NCI-H748 (cell line): ENCODE measurements at regions not wholly inside any gene's neighbourhood (a gene's known extent, or its start where the extent isn't known, plus 50 kb on each side); places are given as distances from the start of the nearest gene placed in this dataset.
A peak's percentile ranks its signal among the peaks of the same experiment; 100 is the strongest.

Experiments
- DNase-seq: peaks from one replicate; lab custom pipeline; 2025; ENCODE audit not compliant: unreplicated experiment; lab: John Stamatoyannopoulos, UW

DNA sequence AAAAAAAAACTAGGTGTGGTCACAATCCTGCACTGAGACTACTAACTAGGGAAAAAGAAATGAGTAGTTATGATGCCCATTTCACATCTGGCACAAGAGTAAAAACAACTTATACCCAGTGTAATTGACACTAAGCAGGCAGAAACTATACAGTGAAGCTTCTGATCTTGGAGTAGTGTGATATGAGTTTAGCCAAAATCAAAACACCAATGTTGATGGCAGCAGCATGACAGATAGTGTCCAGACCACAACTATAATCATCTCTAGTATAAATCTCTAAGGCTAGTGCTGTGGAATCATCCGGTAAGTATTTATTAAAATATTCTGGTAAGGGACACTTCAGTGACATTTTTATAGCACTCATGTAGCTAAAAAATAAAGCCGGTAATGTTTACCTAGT lies 108.5 kb upstream of the EPHA6 start:
- DNase-seq, result no peak

DNA sequence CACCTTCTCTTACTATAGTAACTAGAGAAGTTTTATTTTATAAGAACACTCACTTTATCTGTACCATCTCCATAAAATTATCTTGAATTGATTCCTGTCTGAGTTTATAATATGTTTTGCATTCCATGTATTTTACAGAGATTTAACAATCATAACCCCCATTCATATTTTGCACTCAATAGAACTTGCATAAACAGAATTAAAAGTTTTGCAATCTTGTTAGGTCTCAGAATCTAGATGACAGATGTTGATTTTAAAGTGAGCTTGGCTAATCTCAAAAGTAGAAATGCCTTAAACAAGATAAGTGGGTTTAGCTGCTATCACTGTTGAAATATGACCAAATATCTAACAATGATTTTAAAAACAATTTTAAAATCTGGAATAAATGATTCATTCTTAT lies 107.9 kb upstream of the EPHA6 start:
- no peak for DNase-seq

GRCh38 chr3:96711816-96712215 lies 102.6 kb upstream of the EPHA6 start:
- no peak for DNase-seq

DNA sequence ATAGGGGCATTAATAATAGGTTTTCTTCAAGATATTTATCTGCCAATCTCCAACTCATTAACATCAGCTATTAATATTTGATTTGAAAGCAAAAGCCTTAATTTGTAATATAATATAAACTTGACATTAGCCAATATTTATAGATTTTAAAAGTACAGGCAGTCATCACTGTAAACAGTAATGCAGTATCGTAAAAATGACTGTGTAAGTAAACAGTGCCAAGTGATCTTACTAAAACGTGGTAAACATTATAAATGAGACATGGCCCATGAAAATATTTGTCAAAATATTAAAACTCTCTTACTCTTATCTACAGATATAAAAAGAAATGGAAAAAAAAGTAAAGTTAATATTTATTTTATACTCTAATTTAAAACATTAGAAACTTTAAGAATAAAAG lies 101.6 kb upstream of the EPHA6 start:
- DNase-seq, result no peak

GRCh38 chr3:96719921-96720320 lies 94.5 kb upstream of the EPHA6 start:
- no peak for DNase-seq

GRCh38 chr3:96731031-96731430 lies 83.4 kb upstream of the EPHA6 start:
- DNase-seq, result no peak

DNA sequence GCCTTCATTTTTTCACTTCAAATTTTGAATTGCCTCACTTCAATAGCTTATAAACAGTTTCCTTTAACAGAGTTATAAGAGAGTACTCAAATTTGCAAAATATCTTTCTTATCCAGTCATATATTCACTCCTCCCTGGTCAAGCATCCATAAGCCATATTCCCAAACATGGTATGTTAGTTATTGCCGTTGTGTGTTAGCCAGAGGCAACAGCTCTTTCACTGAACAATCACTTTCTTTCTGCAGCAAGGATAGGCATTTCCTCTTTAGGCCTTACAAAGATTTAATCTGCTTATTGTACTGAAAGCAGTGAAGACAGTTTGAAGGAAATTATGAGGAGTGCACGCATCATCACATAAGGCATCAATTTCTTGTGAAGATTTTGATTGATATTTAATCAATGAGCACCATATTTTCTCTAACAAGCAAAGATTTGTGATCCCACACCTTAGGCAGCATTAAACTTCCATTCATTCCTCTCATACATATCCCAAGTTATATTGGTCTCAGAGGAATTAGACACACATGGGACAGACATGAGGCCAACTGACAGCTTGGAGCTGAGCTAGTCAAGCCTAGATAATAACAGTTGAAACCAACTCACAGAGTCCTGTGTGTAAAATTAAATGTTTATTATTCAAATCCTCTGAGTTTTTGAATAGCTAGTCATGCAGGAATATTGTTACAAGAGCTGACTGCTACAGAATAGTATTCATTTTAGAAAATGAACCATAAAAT lies 80.0 kb upstream of the EPHA6 start:
- no peak for DNase-seq

DNA sequence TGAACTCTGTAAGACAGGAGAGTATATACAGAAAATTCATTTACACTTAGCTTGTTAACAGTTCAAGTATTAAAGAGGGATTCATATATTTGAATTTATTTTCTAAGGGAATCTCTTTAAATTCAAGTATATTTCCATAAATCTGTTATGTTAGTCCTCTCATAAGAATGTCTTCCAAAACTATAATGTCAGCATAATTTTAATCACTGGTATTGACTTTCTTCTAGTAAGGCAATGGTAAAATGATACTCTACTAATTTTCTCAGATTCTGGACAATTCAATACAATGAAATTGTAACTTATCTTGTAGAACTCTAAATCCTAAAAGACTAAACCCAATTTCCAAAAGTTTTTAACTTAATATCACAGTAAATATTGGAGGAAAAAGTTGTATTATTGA lies 66.3 kb upstream of the EPHA6 start:
- DNase-seq, result no peak

DNA sequence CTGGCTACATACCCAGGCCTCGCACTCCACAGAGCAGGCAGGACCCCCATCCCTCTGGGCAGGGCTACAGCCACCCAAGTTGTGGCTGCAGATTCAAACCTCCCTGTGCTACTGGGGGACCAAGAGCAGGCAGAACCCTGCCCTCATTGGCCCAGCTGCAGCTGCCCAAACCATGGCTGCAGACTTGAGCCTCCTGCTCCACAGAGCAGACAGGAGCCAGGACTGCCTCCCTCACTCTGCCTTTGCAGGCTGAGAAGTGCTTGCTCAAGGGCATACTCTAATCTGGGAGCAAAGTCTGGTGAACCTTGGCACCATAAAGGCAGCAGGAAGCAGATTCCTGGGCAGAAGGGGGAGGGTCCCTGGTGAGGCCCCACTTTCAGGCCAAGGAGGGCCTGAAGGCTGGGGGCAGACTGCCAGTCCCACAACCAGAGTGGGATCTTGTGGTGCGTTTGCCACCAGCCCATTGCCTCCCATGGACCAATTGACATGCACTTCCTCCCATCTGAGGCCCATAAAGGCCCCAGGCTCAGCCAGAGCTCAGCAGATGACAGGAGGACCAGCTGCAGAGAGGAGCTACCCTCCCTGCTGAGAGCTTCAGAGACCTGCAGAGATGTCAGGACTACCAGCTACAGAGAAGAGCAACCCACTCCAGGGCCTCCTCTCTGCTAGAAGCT lies 64.2 kb upstream of the EPHA6 start:
- no peak for DNase-seq

- DNase-seq, result peak; percentile 9
Measured at GRCh38 chr3:96753124-96753523, 61.3 kb upstream of the EPHA6 start.

GRCh38 chr3:96754128-96754527 lies 60.3 kb upstream of the EPHA6 start:
- no peak for DNase-seq

GRCh38 chr3:96755519-96755918 lies 58.9 kb upstream of the EPHA6 start:
- no peak for DNase-seq

DNA sequence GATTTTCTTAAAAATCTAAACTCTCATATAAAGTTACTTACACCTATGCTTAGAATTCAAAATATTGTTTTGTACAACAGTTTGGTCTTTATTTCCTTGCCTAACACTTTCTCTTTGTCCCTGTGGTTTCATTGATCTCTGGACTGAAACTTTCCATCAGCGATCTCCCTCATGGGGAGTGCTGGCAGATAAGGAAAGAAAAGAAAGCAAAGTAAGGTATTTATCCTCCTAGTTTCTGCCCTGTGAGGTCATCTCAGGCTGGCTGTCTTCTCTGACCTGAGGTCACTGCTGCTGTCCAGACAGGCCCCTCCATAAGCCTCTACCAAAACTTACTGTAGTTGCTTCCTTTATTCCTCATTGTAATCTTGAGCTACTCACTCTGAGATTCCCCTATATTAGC lies 57.9 kb upstream of the EPHA6 start:
- no peak for DNase-seq

DNA sequence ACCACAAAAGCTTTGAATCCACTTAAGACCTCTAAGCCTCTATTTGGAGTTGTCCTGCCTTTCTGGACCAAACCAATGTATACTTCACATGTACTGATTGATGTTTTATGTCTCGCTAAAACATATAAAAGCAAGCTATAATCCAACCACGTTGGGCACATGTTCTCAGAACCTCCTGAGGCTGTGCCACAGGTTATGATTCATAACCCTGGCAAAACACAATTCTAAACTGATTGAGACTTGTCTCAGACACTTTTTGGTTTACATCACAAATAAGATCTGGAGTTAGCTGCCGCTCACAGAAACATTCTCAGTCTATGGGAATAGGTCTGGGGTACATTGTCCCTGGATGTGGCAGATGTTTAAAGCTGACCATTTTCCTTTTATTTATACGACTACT lies 53.4 kb upstream of the EPHA6 start:
- DNase-seq, result no peak
